Caco-2 (cell line): ENCODE measurements at regions not wholly inside any gene's neighbourhood (a gene's known extent, or its start where the extent isn't known, plus 50 kb on each side); places are given as distances from the start of the nearest gene placed in this dataset.

ENCODE experiments used
- BruUV-seq: library from RNA; stranded (reverse); fragments of 400-500 nt; replicated peaks from 2 replicates; lab custom pipeline; 2021; lab: Mats Ljungman, UMichigan
- CTCF ChIA-PET: fragments of 300-600 bp; sonication (Branson Sonifier 250); formaldehyde crosslinking; loops from one replicate; lab custom pipeline; 2022; ENCODE audit warnings: antibody characterized with exemption; lab: Charles Lee
- POLR2A ChIA-PET: fragments of 300-600 bp; sonication (Branson Sonifier 250); formaldehyde crosslinking; loops from one replicate; lab custom pipeline; 2022; ENCODE audit warnings: antibody characterized with exemption; lab: Charles Lee
- DNase-seq, 2 experiments: peaks; one replicate each; pipeline versions ENCODE4 v3.0.0 to v3.0.0-alpha.2; 2020 to 2022
- H3K27me3 ChIP-seq: replicated peaks from 2 replicates; pipeline ENCODE4 v1.6.0; 2011; ENCODE audit warnings: low read length; ENCODE audit not compliant: control insufficient read depth, insufficient read depth
- H3K36me3 ChIP-seq: 2 replicates; pipeline ENCODE4 v1.5.1; 2011; ENCODE audit warnings: low read length; ENCODE audit not compliant: control insufficient read depth, insufficient read depth
- H3K4me1 ChIP-seq: fragments of 250-450 bp; sonication (Bioruptor Pico); 2 replicates; pipeline ENCODE4 v1.5.1; 2020; ENCODE audit warnings: mild to moderate bottlenecking
- H3K4me3 ChIP-seq: 2 replicates; pipeline ENCODE4 v1.5.1; 2011; ENCODE audit warnings: low read depth, mild to moderate bottlenecking, control low read depth, low read length
- H3K9me3 ChIP-seq: fragments of 250-450 bp; sonication (Bioruptor Pico); 2 replicates; pipeline ENCODE4 v1.5.1; 2020; ENCODE audit warnings: mild to moderate bottlenecking, moderate library complexity
- H3K27ac Mint-ChIP-seq: one replicate; pipeline ENCODE4 v1.8.0; 2022; ENCODE audit warnings: mixed read lengths; ENCODE audit not compliant: unreplicated experiment
- H3K27me3 Mint-ChIP-seq: one replicate; pipeline ENCODE4 v1.8.0; 2022; ENCODE audit warnings: mixed read lengths; ENCODE audit not compliant: insufficient read depth, unreplicated experiment
- H3K36me3 Mint-ChIP-seq: one replicate; pipeline ENCODE4 v1.8.0; 2022; ENCODE audit warnings: mild to moderate bottlenecking, mixed read lengths; ENCODE audit not compliant: insufficient read depth, unreplicated experiment
- H3K4me1 Mint-ChIP-seq: one replicate; pipeline ENCODE4 v1.8.0; 2022; ENCODE audit warnings: low read depth, mixed read lengths; ENCODE audit not compliant: unreplicated experiment
- H3K4me3 Mint-ChIP-seq: one replicate; pipeline ENCODE4 v1.8.0; 2022; ENCODE audit warnings: mild to moderate bottlenecking, moderate library complexity, mixed read lengths; ENCODE audit not compliant: unreplicated experiment
- H3K9me3 Mint-ChIP-seq: one replicate; pipeline ENCODE4 v1.8.0; 2022; ENCODE audit warnings: mixed read lengths; ENCODE audit not compliant: unreplicated experiment
- CTCF ChIP-seq, 2 experiments: fragments of 200-600 bp in 1 of 2; IDR thresholded peaks; 1 replicate in 1 of 2; 2 replicates in 1 of 2; pipeline versions ENCODE4 v1.5.1 to v1.8.0; 2011 to 2022; ENCODE audit warnings: antibody characterized with exemption in 1 of 2, control low read depth in 1 of 2, inconsistent platforms in 1 of 2, low read depth in 1 of 2, low read length in 1 of 2, mild to moderate bottlenecking in 1 of 2, moderate library complexity in 1 of 2; ENCODE audit not compliant: insufficient read depth in 1 of 2, severe bottlenecking in 1 of 2, unreplicated experiment in 1 of 2
- intact Hi-C: fragments of 100-400 bp; cut with micrococcal nuclease; formaldehyde crosslinking; loops from one replicate; pipeline ENCODE4 v1.10.0; 2022; ENCODE audit not compliant: unreplicated experiment

DNA sequence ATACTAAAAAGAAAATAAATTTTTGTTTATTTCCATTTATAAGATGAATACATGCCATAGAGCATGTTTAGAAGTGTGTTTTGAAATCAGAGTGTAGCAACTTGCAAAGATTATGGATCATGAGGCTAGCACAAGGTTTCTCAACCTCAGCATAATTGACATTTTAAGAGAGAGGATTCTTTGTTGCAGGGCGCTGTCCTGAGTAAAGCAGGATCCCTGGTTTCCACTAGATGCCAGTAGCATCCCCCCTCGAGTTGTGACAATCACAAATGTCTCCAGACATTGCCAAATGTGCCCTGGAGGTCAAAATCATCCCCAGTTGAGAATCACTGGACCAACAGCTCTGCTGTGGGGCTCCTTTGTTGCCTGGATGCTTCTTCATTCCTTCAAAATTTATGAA lies 128.5 kb upstream of the RBMS3 start:
- BruUV-seq, result no TSS peak
- Histone ChIP-seq H3K27me3 (no peaks in the 10 kb centered on the region), H3K4me3 (no peak overlapping the region), H3K36me3 (no peaks in the 10 kb centered on the region), H3K4me1 (no peaks in the 10 kb centered on the region), H3K9me3 (no peaks in the 10 kb centered on the region)
- TF ChIP-seq CTCF (IDR thresholded peaks at IDR 0.05; ENCODE audit: insufficient read depth in 1 of 2, low read depth in 1 of 2, low read length in 1 of 2, severe bottlenecking in 1 of 2, unreplicated experiment in 1 of 2), result peak in 1 of 2 experiments; percentile 7
- intact Hi-C loops, result no loop called here
- POLR2A ChIA-PET, result no interaction called here
- CTCF ChIA-PET, result no interaction called here
- peak in 1 of 2 experiments; percentile 10 for DNase-seq
- Mint-ChIP-seq H3K27me3 (no peaks in the 10 kb centered on the region), H3K27ac (no peak overlapping the region), H3K9me3 (no peaks in the 10 kb centered on the region), H3K4me3 (no peak overlapping the region), H3K4me1 (no peaks in the 10 kb centered on the region), H3K36me3 (no peaks in the 10 kb centered on the region)

GRCh38 chr3:29153811-29154210 lies 127.1 kb upstream of the RBMS3 start:
- Mint-ChIP-seq H3K27ac (no peak overlapping the region), H3K27me3 (no peaks in the 10 kb centered on the region), H3K4me1 (no peaks in the 10 kb centered on the region), H3K36me3 (no peaks in the 10 kb centered on the region), H3K4me3 (no peak overlapping the region), H3K9me3 (no peaks in the 10 kb centered on the region)
- no peak for DNase-seq
- BruUV-seq, result no TSS peak
- Histone ChIP-seq H3K4me3 (no peak overlapping the region), H3K27me3 (no peaks in the 10 kb centered on the region), H3K4me1 (no peaks in the 10 kb centered on the region), H3K9me3 (no peaks in the 10 kb centered on the region), H3K36me3 (no peaks in the 10 kb centered on the region)
- intact Hi-C loops, result no loop called here
- CTCF ChIA-PET, result no interaction called here
- no peak for TF ChIP-seq CTCF (IDR thresholded peaks at IDR 0.05; ENCODE audit: insufficient read depth in 1 of 2, low read depth in 1 of 2, low read length in 1 of 2, severe bottlenecking in 1 of 2, unreplicated experiment in 1 of 2)
- POLR2A ChIA-PET, result no interaction called here

DNA sequence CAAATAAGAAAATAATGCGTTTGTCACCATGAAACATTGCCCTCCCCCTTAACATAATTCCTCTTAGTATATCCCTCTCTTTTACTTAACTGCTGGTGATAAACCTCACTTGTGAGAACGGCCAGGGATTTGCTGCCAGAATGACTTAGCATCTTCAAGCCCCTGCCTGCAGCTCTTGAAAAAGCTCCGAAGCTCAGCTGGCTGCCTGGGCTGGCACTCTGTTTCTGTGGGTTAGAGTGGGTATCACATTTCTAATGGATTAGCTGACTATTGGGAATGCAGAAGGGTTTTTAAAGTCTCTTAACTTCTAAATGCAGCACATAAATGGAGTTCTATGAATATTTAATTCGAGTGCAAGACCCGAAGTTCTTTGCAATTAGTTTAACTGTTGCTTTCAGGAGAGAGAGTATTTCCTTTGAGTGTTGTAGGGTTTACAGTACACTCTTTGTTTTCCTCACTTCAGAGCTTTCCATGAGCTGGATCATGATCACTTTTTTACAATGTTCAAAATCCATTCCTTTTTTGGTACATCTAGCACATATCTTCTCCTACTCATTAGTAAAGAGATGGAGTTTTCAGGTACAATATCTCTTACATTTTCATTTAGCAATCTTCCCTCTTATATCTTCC lies 124.7 kb upstream of the RBMS3 start:
- TF ChIP-seq CTCF (IDR thresholded peaks at IDR 0.05; ENCODE audit: insufficient read depth in 1 of 2, low read depth in 1 of 2, low read length in 1 of 2, severe bottlenecking in 1 of 2, unreplicated experiment in 1 of 2), result no peak
- no peaks in the 10 kb centered on the region for H3K27me3 ChIP-seq
- H3K27me3 Mint-ChIP-seq, result peaks cover 2% of the 10 kb centered on the region
- H3K27ac Mint-ChIP-seq, result no peak overlapping the region
- peaks cover 3% of the 10 kb centered on the region for H3K4me1 Mint-ChIP-seq
- no peaks in the 10 kb centered on the region for H3K36me3 ChIP-seq
- ChIA-PET POLR2A (no interaction called here), CTCF (no interaction called here)
- no peak overlapping the region for H3K4me3 Mint-ChIP-seq
- H3K9me3 ChIP-seq, result no peaks in the 10 kb centered on the region
- no TSS peak for BruUV-seq
- intact Hi-C loops, result loop anchor here (1.0 kb wide), 1 partner anchor 31 kb away; no protein-coding TSS in a partner anchor
- no peak overlapping the region for H3K4me3 ChIP-seq
- H3K4me1 ChIP-seq, result no peaks in the 10 kb centered on the region
- no peaks in the 10 kb centered on the region for H3K36me3 Mint-ChIP-seq
- peaks cover 4% of the 10 kb centered on the region for H3K9me3 Mint-ChIP-seq
- no peak for DNase-seq
